ENCODE measurements at regions not wholly inside any gene's neighbourhood (a gene's known extent, or its start where the extent isn't known, plus 50 kb on each side); places are given as distances from the start of the nearest gene placed in this dataset.
A peak's percentile ranks its signal among the peaks of the same experiment; 100 is the strongest.
"Not testable (repeated sequence)": the region's sequence is repeated elsewhere in the genome, so short reads cannot be mapped to it uniquely, and the experiment has no call there.

DNA sequence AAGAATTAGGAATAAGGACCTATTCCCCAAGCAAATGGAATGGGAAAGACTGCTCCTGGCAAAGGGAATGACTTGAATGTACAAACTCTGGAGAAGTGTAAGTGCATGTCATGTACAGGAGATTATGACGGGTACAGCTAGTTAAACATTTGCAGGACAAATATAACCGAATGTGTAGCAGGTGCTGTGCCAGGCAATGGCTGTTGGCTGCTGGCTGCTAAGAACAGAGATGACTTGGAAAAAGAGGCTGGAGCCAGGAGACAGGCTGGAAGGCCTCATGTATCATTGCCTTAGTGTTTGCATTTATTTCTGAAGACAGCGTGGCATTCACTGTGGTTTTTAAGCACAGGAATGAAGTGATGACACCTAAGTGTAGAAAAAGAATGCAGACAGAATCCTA, 136.8 kb downstream of the TTC8 start:
- H3K36me3 Mint-ChIP-seq (ENCODE audit: low read depth) = no peaks in the 10 kb centered on the region
- H3K27me3 Mint-ChIP-seq = peaks cover 17% of the 10 kb centered on the region
- H3K27ac Mint-ChIP-seq = no peak overlapping the region
- no peaks in the 10 kb centered on the region for H3K9me3 Mint-ChIP-seq
- H3K4me1 Mint-ChIP-seq = no peaks in the 10 kb centered on the region
- H3K4me3 Mint-ChIP-seq = no peak overlapping the region
- no peak for ATAC-seq (replicated peaks)

DNA sequence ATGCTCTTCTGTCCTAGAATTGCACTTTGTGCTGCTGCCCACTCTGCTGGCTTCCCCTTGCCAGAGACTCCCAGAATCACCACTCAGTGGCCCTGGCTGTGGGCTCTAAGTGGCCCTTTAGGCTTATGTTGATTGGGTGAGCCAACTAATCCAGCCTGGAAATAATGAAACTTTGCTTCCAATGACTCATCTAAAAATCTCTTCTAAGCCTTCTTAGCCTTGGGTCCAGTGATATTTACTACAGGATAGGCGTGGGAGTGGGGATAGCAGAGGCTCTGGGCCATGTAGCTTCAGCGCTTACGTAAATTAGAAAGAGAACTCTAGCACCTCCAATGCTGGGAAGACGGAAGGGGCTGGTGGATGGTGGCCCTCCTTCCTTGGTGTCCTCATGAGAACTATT, 137.9 kb downstream of the TTC8 start:
- no peak overlapping the region for H3K4me3 Mint-ChIP-seq
- no peak overlapping the region for H3K27ac Mint-ChIP-seq
- H3K4me1 Mint-ChIP-seq = no peaks in the 10 kb centered on the region
- H3K9me3 Mint-ChIP-seq = no peaks in the 10 kb centered on the region
- no peaks in the 10 kb centered on the region for H3K36me3 Mint-ChIP-seq (ENCODE audit: low read depth)
- peaks cover 17% of the 10 kb centered on the region for H3K27me3 Mint-ChIP-seq
- no peak for ATAC-seq (replicated peaks)

DNA sequence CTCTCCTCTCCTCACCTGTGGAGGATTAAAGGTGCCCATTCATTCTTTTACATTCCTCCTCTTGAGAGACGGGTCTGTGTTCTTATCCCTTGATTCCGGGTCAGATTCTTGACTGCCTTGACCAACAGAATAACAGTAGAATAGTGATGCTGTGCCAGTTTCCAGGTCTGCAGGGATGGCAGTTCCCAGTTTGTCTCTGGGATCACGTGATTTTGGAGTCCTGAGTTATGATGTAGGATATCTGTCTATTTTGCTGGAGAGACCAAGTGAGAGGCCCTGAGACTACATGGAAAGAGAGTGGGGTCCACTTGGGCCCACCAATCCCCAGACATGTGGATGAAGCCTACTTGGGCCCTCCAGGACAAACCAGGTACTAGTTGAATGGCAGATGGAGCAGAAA, 142.8 kb downstream of the TTC8 start:
- ATAC-seq (replicated peaks) = no peak
- Mint-ChIP-seq H3K36me3 (ENCODE audit: low read depth) (no peaks in the 10 kb centered on the region), H3K4me1 (no peaks in the 10 kb centered on the region), H3K27me3 (peaks cover 22% of the 10 kb centered on the region), H3K9me3 (peaks cover 3% of the 10 kb centered on the region), H3K4me3 (no peak overlapping the region), H3K27ac (no peak overlapping the region)

- Mint-ChIP-seq H3K4me1 (no peaks in the 10 kb centered on the region), H3K27ac (no peak overlapping the region), H3K4me3 (no peak overlapping the region), H3K27me3 (peaks cover 36% of the 10 kb centered on the region), H3K9me3 (peaks cover 15% of the 10 kb centered on the region), H3K36me3 (ENCODE audit: low read depth) (no peaks in the 10 kb centered on the region)
- ATAC-seq (replicated peaks) = no peak
Measured at GRCh38 chr14:88975043-88975830, 150.8 kb downstream of the TTC8 start.

- no peaks in the 10 kb centered on the region for H3K4me1 Mint-ChIP-seq
- H3K27me3 Mint-ChIP-seq = peaks cover 40% of the 10 kb centered on the region
- no peak overlapping the region for H3K27ac Mint-ChIP-seq
- H3K36me3 Mint-ChIP-seq (ENCODE audit: low read depth) = no peaks in the 10 kb centered on the region
- no peak for ATAC-seq (replicated peaks)
- no peak overlapping the region for H3K4me3 Mint-ChIP-seq
- peaks cover 16% of the 10 kb centered on the region for H3K9me3 Mint-ChIP-seq
Measured at GRCh38 chr14:88975926-88976325, 151.5 kb downstream of the TTC8 start.

DNA sequence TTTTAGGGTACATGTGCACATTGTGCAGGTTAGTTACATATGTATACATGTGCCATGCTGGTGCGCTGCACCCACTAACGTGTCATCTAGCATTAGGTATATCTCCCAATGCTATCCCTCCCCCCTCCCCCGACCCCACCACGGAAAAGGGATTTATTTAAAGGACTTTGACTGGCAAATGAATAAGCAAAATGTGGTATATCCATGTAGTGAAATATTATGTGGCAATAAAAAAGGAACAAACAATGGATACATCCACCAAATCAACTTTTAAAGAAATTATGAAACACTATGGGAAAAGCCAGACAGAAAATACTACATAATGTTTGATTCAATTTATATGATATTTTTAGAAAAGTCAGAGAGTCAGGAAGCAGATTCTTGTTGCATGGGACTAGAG, 156.5 kb downstream of the TTC8 start:
- not testable (repeated sequence) for H3K27ac Mint-ChIP-seq; H3K4me3 Mint-ChIP-seq; ATAC-seq (replicated peaks); H3K36me3 Mint-ChIP-seq (ENCODE audit: low read depth); H3K4me1 Mint-ChIP-seq
- peaks cover 41% of the 10 kb centered on the region for H3K27me3 Mint-ChIP-seq
- H3K9me3 Mint-ChIP-seq = peaks cover 16% of the 10 kb centered on the region

DNA sequence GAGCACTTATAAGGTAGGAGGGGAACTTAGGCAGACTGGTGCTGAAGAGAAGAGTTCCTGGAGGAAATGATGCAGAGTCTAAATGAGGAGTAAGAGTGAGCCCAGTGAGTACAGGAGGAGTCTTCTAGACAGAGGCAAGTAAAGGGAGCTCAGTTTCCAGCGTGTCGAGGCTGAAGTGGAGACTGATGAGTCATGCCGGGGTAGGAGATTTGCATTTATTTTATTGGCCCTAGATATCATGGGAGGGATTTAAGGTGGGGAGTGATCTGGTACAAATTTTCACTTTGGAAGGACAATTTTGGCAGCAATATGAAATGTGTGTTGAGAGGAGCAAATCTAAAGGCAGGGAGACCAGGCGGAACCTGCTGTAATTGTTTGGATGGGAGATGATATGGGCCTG, 157.5 kb downstream of the TTC8 start:
- Mint-ChIP-seq H3K36me3 (ENCODE audit: low read depth) (no peaks in the 10 kb centered on the region), H3K4me1 (no peaks in the 10 kb centered on the region), H3K9me3 (peaks cover 16% of the 10 kb centered on the region), H3K27me3 (peaks cover 37% of the 10 kb centered on the region), H3K4me3 (no peak overlapping the region), H3K27ac (no peak overlapping the region)
- no peak for ATAC-seq (replicated peaks)

GRCh38 chr14:88983755-88984154, 159.3 kb downstream of the TTC8 start:
- H3K27ac Mint-ChIP-seq = no peak overlapping the region
- no peak overlapping the region for H3K4me3 Mint-ChIP-seq
- H3K4me1 Mint-ChIP-seq = no peaks in the 10 kb centered on the region
- no peaks in the 10 kb centered on the region for H3K36me3 Mint-ChIP-seq (ENCODE audit: low read depth)
- no peak for ATAC-seq (replicated peaks)
- H3K9me3 Mint-ChIP-seq = peaks cover 14% of the 10 kb centered on the region
- peaks cover 25% of the 10 kb centered on the region for H3K27me3 Mint-ChIP-seq

DNA sequence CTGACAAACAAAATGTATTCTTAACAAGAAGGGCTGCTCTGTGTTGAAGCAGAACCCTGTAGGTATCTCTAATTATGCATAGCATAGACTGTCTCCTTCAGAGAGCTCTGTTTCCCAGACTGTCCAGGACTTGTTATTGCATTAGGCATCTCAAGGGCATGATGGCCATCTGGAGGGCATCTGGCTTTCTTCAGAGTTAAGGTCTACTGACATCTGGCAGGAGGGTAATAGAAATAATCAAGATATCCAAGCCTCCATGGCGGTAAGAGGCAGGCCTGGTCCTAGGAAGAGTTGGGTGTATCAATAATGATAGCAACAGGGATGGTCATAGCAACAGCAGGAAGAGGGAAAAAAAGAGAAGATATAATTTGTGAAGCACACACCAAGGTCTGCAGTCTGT, 161.2 kb downstream of the TTC8 start:
- no peaks in the 10 kb centered on the region for H3K36me3 Mint-ChIP-seq (ENCODE audit: low read depth)
- ATAC-seq (replicated peaks) = no peak
- H3K4me1 Mint-ChIP-seq = no peaks in the 10 kb centered on the region
- H3K27ac Mint-ChIP-seq = no peak overlapping the region
- peaks cover 8% of the 10 kb centered on the region for H3K9me3 Mint-ChIP-seq
- peaks cover 13% of the 10 kb centered on the region for H3K27me3 Mint-ChIP-seq
- H3K4me3 Mint-ChIP-seq = no peak overlapping the region

- peaks cover 8% of the 10 kb centered on the region for H3K9me3 Mint-ChIP-seq
- H3K4me3 Mint-ChIP-seq = no peak overlapping the region
- H3K4me1 Mint-ChIP-seq = no peaks in the 10 kb centered on the region
- peaks cover 10% of the 10 kb centered on the region for H3K27me3 Mint-ChIP-seq
- H3K27ac Mint-ChIP-seq = peak overlapping the region; percentile 26
- no peaks in the 10 kb centered on the region for H3K36me3 Mint-ChIP-seq (ENCODE audit: low read depth)
- peak; percentile 70 for ATAC-seq (replicated peaks)
Measured at GRCh38 chr14:88986146-88986841, 161.8 kb downstream of the TTC8 start.

- peaks cover 13% of the 10 kb centered on the region for H3K27me3 Mint-ChIP-seq
- not testable (repeated sequence) for H3K4me3 Mint-ChIP-seq; H3K9me3 Mint-ChIP-seq; H3K36me3 Mint-ChIP-seq (ENCODE audit: low read depth); H3K4me1 Mint-ChIP-seq
- peak; percentile 71 for ATAC-seq (replicated peaks)
- H3K27ac Mint-ChIP-seq = peak overlapping the region; percentile 26
Measured at GRCh38 chr14:88986908-88987307, 162.5 kb downstream of the TTC8 start.

DNA sequence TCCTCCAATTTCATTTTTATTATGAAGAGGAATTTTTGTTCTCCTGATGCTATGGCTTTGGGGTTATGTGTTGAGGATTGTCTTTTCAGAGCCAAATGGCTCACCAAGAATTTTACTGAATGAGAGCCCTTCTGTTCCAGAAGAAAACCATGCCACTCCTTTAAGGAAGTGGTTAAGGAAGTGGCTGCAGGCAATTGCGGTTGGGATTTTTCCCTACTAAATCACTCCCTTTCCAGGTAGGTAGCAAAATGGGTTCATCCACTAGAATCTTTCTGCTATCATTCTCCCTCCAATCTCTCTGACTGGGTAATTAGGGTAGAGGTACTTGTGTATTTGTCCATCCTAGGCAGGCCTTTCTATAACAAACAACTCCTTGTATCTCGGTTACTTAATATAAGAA, 163.1 kb downstream of the TTC8 start:
- H3K27me3 Mint-ChIP-seq = peaks cover 13% of the 10 kb centered on the region
- no peak overlapping the region for H3K27ac Mint-ChIP-seq
- no peaks in the 10 kb centered on the region for H3K4me1 Mint-ChIP-seq
- no peak for ATAC-seq (replicated peaks)
- peaks cover 8% of the 10 kb centered on the region for H3K9me3 Mint-ChIP-seq
- no peak overlapping the region for H3K4me3 Mint-ChIP-seq
- H3K36me3 Mint-ChIP-seq (ENCODE audit: low read depth) = no peaks in the 10 kb centered on the region

DNA sequence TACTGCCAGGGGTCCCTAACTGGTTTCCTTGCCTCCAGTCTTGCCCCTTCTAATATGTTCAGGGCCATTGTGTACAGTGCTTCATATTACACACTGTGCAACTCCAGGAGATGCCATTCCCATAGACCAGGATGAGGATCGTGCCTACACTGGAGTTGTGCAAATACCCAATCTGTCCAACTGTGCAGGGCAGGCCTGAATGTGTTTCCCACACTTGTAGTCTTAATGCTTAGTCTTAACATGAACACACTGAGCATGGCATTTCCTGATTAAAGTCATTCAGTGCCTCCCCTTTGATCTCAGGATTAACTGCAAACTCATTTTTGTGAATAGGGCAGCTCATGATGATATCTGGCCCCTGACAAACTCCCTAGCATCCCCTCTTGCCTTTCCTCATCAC, 165.5 kb downstream of the TTC8 start:
- H3K36me3 Mint-ChIP-seq (ENCODE audit: low read depth) = no peaks in the 10 kb centered on the region
- H3K27me3 Mint-ChIP-seq = peaks cover 17% of the 10 kb centered on the region
- peaks cover 8% of the 10 kb centered on the region for H3K9me3 Mint-ChIP-seq
- H3K27ac Mint-ChIP-seq = no peak overlapping the region
- ATAC-seq (replicated peaks) = no peak
- H3K4me1 Mint-ChIP-seq = no peaks in the 10 kb centered on the region
- no peak overlapping the region for H3K4me3 Mint-ChIP-seq

DNA sequence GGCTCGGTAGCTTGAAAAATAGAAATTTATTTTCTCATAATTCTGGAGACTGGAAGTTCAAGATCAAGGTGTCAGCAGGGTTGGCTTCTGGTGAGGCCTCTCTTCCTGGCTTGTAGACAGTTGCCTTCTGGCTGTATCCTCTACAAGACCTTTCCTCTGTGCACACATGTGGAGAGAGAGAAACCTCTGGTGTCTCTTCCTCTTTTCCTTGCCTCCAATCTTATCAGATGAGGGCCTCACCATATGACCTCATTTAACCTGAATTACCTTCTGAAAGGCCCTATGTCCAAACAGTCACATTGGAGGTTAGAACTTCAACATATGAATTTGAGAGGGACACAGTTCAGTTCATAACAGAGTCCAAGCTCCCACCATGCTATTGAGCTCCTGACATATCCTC, 166.4 kb downstream of the TTC8 start:
- H3K36me3 Mint-ChIP-seq (ENCODE audit: low read depth) = no peaks in the 10 kb centered on the region
- no peak for ATAC-seq (replicated peaks)
- no peak overlapping the region for H3K4me3 Mint-ChIP-seq
- no peak overlapping the region for H3K27ac Mint-ChIP-seq
- no peaks in the 10 kb centered on the region for H3K4me1 Mint-ChIP-seq
- peaks cover 5% of the 10 kb centered on the region for H3K9me3 Mint-ChIP-seq
- H3K27me3 Mint-ChIP-seq = peaks cover 14% of the 10 kb centered on the region

DNA sequence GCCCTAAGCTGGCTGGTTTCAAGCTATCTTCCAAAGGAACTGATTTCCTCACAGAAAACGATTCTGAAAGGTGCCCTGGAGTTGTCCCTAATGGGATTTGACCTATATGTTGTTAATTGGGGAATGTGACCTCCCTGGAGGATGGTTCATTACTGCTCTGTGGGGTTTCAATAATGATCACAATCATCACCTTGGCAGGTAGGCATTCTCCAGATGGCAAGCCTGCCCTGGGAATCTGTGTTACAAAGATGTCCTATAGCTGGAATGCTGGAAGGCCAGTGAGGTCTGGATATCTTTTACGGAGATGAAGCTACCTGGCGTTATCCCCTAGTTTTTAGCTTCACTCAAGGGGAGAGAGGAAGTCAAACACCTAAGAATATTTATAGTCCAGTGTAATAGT, 167.6 kb downstream of the TTC8 start:
- Mint-ChIP-seq H3K27ac (no peak overlapping the region), H3K9me3 (peaks cover 4% of the 10 kb centered on the region), H3K4me1 (no peaks in the 10 kb centered on the region), H3K36me3 (ENCODE audit: low read depth) (no peaks in the 10 kb centered on the region), H3K27me3 (peaks cover 21% of the 10 kb centered on the region), H3K4me3 (no peak overlapping the region)
- ATAC-seq (replicated peaks) = no peak

Measured in activated T-helper 17 cell treated with anti-CD3 and anti-CD28 coated beads, Interleukin-2, amount 50 U/mL, for 72 hours (primary cell).